ENCODE measurements at regions not wholly inside any gene's neighbourhood (a gene's known extent, or its start where the extent isn't known, plus 50 kb on each side); places are given as distances from the start of the nearest gene placed in this dataset.

GRCh38 chr3:132084982-132085381, 50.2 kb upstream of the CPNE4 start:
- Histone ChIP-seq H3K27ac (no peak overlapping the region), H3K4me1 (no peaks in the 10 kb centered on the region), H3K4me3 (no peak overlapping the region), H3K27me3 (no peaks in the 10 kb centered on the region), H3K36me3 (no peaks in the 10 kb centered on the region), H3K9me3 (no peaks in the 10 kb centered on the region)
- DNase-seq (no peak), ATAC-seq (no peak)
- intact Hi-C loops (cut with DNase I) = no loop called here
- TF ChIP-seq, protein P1, sequence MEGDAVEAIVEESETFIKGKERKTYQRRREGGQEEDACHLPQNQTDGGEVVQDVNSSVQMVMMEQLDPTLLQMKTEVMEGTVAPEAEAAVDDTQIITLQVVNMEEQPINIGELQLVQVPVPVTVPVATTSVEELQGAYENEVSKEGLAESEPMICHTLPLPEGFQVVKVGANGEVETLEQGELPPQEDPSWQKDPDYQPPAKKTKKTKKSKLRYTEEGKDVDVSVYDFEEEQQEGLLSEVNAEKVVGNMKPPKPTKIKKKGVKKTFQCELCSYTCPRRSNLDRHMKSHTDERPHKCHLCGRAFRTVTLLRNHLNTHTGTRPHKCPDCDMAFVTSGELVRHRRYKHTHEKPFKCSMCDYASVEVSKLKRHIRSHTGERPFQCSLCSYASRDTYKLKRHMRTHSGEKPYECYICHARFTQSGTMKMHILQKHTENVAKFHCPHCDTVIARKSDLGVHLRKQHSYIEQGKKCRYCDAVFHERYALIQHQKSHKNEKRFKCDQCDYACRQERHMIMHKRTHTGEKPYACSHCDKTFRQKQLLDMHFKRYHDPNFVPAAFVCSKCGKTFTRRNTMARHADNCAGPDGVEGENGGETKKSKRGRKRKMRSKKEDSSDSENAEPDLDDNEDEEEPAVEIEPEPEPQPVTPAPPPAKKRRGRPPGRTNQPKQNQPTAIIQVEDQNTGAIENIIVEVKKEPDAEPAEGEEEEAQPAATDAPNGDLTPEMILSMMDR (IDR thresholded peaks at IDR 0.05) = no peak
- TF ChIP-seq POLR2A (IDR thresholded peaks at IDR 0.05) = no peak

- TF ChIP-seq POLR2A (IDR thresholded peaks at IDR 0.05) = no peak
- TF ChIP-seq, protein P1 (IDR thresholded peaks at IDR 0.05) = no peak
- WGBS, 4 donors = 63 to 74% (median 63%) methylated on average over 1 of the region's 1 CpG
- Histone ChIP-seq H3K4me1 (no peaks in the 10 kb centered on the region), H3K4me3 (no peak overlapping the region), H3K27me3 (no peaks in the 10 kb centered on the region), H3K9me3 (no peaks in the 10 kb centered on the region), H3K36me3 (no peaks in the 10 kb centered on the region), H3K27ac (no peak overlapping the region)
- ATAC-seq = no peak
- no peak for DNase-seq
- intact Hi-C loops (cut with DNase I) = no loop called here
Observed at GRCh38 chr3:132087356-132087755, 52.5 kb upstream of the CPNE4 start.

DNA sequence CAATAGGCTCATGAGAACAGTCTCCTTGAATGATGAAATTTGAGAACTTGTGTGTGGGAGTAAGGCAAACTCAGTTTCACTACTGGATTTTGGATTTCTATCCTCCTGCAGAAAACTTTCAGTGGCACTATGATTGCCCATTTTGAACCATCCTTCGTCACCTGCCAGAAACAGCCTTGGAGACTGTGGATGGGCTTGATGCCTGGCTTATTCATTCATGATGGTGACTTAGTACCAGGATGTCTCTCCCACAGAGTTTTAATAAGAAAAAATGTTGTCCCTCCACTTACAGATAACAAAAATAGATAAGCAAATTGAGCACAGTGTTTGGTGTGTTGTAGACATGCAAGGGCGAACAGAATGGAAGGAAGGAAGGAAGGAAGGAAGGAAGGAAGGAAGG, 53.5 kb upstream of the CPNE4 start:
- TF ChIP-seq, protein P1 (IDR thresholded peaks at IDR 0.05) = no peak
- no peak for TF ChIP-seq POLR2A (IDR thresholded peaks at IDR 0.05)
- H3K9me3 ChIP-seq = no peaks in the 10 kb centered on the region
- H3K4me1 ChIP-seq = no peaks in the 10 kb centered on the region
- intact Hi-C loops (cut with DNase I) = no loop called here
- 41 to 80% (median 78%) methylated on average over 2 of the region's 2 CpGs for WGBS, 4 donors
- DNase-seq = no peak
- no peaks in the 10 kb centered on the region for H3K27me3 ChIP-seq
- no peaks in the 10 kb centered on the region for H3K36me3 ChIP-seq
- no peak overlapping the region for H3K27ac ChIP-seq
- ATAC-seq = no peak
- H3K4me3 ChIP-seq = no peak overlapping the region

DNA sequence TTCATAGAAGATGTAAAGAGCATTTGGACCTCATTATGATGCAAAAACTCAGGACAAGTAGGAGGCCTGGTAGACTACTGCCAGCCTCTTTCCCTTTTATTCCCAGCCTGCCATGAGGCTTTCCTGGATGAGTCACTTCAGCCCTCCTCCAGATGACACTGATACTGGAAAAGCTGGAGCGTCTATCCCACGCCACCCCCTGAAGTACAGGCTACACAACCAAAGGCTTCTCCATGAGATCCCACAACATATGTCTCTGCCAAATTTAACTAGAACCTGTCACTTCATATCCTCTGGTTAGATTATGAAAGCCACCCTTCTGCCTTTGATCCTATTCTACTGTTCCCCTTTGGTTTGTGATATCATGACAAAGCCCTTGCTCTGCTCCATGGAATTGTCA, 56.1 kb upstream of the CPNE4 start:
- Histone ChIP-seq H3K27me3 (no peaks in the 10 kb centered on the region), H3K4me1 (no peaks in the 10 kb centered on the region), H3K9me3 (no peaks in the 10 kb centered on the region), H3K4me3 (no peak overlapping the region), H3K36me3 (no peaks in the 10 kb centered on the region), H3K27ac (no peak overlapping the region)
- intact Hi-C loops (cut with DNase I) = no loop called here
- DNase-seq (no peak), ATAC-seq (no peak)
- no peak for TF ChIP-seq POLR2A (IDR thresholded peaks at IDR 0.05)
- TF ChIP-seq, protein P1 (IDR thresholded peaks at IDR 0.05) = no peak
- WGBS, 4 donors = 57 to 86% (median 66%) methylated on average over 2 of the region's 2 CpGs
